ENCODE measurements at regions not wholly inside any gene's neighbourhood (a gene's known extent, or its start where the extent isn't known, plus 50 kb on each side); places are given as distances from the start of the nearest gene placed in this dataset.

DNA sequence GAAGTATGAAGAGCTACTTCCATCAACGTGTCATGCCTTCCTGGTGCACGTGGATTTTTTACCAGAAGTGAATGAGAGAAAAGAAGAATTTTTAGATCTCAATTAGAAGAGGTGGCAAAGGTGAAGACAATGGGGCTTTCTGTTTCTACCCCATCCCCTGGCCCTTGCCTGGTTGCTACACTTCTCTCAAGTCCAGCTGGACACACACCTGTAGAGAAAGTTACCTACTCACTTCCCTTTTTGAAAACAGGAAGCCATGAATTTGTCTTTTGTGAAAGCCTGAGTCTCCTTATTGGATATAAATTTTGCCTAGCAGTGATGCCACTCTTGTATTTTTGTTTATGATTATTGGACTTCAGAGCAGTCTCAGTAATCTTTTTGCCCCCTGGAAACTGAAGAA is 142.9 kb upstream of the AKR1E2 start:
- WGBS (ENCODE audit: insufficient coverage), result no CpG with 5 or more reads among the region's 2 CpGs

DNA sequence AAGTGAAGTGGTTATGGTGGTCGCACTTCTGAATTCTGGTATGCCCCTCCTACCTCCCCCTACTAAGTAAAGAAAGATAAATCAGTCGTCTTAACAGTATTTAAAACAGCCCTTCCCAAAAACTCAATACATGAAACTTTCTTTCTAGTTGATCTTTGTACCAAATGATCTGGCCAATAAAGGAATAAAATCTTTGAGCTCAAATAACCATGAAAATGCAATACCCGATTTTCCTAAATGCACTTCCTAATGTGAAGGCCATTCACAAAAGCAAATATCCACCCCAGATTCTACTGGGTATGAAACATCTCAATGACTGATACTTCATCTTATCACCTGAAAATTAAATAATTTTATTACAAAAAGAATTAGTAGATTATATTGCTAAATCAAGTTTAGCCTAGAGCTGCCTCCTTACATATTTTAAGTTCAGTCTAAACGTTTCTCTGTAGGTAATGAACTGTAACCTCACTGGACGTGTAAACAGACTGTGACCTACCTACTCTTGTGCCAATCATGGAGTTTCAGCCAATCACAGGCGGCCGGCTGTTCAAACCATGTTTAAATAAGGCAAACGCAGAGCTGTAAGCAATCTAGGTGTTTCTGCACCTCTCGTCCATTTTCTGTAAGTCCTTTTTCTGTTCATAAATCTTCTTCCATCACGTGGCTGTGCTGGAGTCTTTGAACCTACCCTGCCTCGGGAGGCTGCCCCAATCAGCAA is 146.9 kb upstream of the AKR1E2 start:
- no peak overlapping the region for H3K27ac ChIP-seq (ENCODE audit: low read length)
- no peak for DNase-seq
- H3K4me3 ChIP-seq (ENCODE audit: low read length), result no peak overlapping the region
- WGBS (ENCODE audit: insufficient coverage), result 92% methylated on average over 6 of the region's 11 CpGs
- no peaks in the 10 kb centered on the region for H3K27me3 ChIP-seq (ENCODE audit: control insufficient read depth, insufficient read depth, low read length)
- H3K9me3 ChIP-seq (replicated peaks; ENCODE audit: control insufficient read depth, low read depth, low read length), result no peaks in the 10 kb centered on the region
- no peaks in the 10 kb centered on the region for H3K36me3 ChIP-seq (ENCODE audit: control insufficient read depth, insufficient read depth, low read length)
- no peaks in the 10 kb centered on the region for H3K4me1 ChIP-seq (ENCODE audit: control insufficient read depth, insufficient read depth, low read length)

More for the DNA sequence above, 142.9 kb upstream of the AKR1E2 start:
- H3K4me3 ChIP-seq (ENCODE audit: low read length), result no peak overlapping the region
- H3K4me1 ChIP-seq (ENCODE audit: control insufficient read depth, insufficient read depth, low read length), result peaks cover 6% of the 10 kb centered on the region
- H3K27ac ChIP-seq (ENCODE audit: low read length), result no peak overlapping the region
- DNase-seq, result no peak
- no peaks in the 10 kb centered on the region for H3K27me3 ChIP-seq (ENCODE audit: control insufficient read depth, insufficient read depth, low read length)
- H3K36me3 ChIP-seq (ENCODE audit: control insufficient read depth, insufficient read depth, low read length), result no peaks in the 10 kb centered on the region
- H3K9me3 ChIP-seq (replicated peaks; ENCODE audit: control insufficient read depth, low read depth, low read length), result no peaks in the 10 kb centered on the region

DNA sequence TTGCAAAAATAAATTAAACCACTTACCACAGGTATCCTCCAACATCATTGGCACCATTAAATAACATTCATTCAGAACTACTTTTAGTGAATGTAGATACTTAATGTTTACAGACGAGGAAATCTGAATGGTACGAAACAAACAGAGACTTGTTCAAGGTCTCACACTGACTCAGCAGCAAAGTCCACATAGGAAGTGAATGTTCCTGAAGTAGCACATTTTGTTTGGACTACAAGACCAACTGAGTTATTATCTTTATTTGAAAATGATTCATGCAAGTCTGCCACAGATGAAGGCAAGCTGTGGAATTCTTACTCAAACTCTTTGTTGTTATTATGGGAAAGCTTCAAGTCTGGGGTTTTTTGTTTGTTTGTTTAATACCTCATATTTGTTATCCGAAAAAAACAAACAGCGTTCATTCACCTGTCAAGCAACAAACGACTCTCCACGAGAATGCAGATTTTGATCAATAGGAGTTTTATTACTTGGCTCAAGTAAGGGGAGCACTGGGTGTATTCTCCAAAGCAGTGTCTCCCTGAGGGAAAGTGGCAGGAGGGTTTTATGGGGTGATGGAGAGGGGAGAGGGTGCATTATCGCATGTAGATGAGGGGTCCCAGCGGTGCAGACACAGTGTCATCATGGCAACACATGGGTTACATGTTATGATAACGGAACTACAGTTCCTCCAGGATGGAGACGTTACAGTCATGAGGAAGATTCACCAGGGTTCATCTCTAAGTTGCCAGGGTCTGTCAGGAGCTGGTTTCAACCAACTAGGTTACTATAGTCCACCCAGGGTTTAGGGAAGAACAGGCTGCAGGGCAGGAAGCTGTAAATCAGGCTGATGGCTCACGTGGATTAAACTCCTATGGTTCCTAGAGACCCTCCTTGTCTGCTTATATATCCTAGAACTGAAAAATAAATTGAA is 147.7 kb upstream of the AKR1E2 start:
- 93% methylated on average over 4 of the region's 11 CpGs for WGBS (ENCODE audit: insufficient coverage)
- Histone ChIP-seq H3K27me3 (ENCODE audit: control insufficient read depth, insufficient read depth, low read length) (no peaks in the 10 kb centered on the region), H3K4me3 (ENCODE audit: low read length) (no peak overlapping the region), H3K27ac (ENCODE audit: low read length) (no peak overlapping the region), H3K9me3 (replicated peaks; ENCODE audit: control insufficient read depth, low read depth, low read length) (no peaks in the 10 kb centered on the region), H3K36me3 (ENCODE audit: control insufficient read depth, insufficient read depth, low read length) (no peaks in the 10 kb centered on the region), H3K4me1 (ENCODE audit: control insufficient read depth, insufficient read depth, low read length) (no peaks in the 10 kb centered on the region)
- no peak for DNase-seq

DNA sequence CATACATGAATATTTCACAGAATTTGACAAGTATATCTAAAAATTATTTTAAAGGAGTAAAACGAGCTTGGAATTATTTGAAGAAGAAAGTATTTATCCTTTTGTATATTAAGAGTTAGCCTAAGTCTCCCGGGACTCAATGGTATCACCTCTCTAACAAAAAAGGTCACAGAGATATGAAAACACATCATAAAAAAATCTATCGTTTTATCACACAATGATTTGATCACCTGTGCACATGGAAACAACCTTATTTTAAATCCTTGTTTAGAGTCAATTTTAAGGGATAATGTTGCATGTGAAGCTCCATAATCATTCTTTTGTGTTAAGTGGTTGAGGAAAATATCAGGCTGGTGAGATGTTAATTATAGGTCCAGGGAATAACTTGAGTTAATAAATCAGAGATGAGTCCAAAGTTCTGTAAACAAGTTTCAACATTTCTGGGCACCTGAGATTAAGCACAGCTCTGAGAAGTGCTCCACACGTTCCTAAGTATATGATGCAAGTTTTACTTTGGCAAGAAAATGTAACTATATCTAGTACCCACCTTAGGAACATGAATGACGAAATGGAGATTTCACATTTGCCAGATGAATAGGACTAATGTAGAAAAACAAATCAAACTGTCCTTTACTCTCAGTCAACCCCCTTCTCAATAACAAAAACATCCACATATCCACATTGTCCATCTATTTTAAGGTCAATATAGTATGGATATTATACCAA is 148.5 kb upstream of the AKR1E2 start:
- WGBS (ENCODE audit: insufficient coverage), result 60% methylated on average over 1 of the region's 5 CpGs
- no peak overlapping the region for H3K27ac ChIP-seq (ENCODE audit: low read length)
- no peaks in the 10 kb centered on the region for H3K27me3 ChIP-seq (ENCODE audit: control insufficient read depth, insufficient read depth, low read length)

DNA sequence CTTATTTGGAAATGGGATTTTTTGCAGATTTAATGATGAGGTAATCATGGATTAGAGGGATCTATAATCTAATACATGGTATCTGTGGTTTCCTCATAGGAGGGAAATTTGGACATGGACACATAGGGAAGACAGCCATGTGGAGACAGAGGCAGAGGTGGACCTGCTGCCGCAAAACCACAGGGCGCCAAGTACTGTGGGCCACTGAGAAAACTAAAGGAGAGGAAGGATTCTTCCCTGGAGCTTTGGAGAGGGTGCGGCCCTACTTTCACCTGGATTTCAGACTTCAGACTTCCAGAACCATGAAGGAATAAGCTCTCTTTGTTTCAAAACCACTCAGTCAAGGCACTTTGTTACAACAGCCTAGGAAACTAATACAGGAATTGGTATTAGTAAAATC is 149.4 kb upstream of the AKR1E2 start:
- Histone ChIP-seq H3K27ac (ENCODE audit: low read length) (no peak overlapping the region), H3K4me3 (ENCODE audit: low read length) (no peak overlapping the region), H3K36me3 (ENCODE audit: control insufficient read depth, insufficient read depth, low read length) (no peaks in the 10 kb centered on the region), H3K9me3 (replicated peaks; ENCODE audit: control insufficient read depth, low read depth, low read length) (no peaks in the 10 kb centered on the region), H3K27me3 (ENCODE audit: control insufficient read depth, insufficient read depth, low read length) (no peaks in the 10 kb centered on the region), H3K4me1 (ENCODE audit: control insufficient read depth, insufficient read depth, low read length) (no peaks in the 10 kb centered on the region)
- no peak for DNase-seq
- 100% methylated on average over 2 of the region's 3 CpGs for WGBS (ENCODE audit: insufficient coverage)

More for the DNA sequence above, 148.5 kb upstream of the AKR1E2 start:
- Histone ChIP-seq H3K36me3 (ENCODE audit: control insufficient read depth, insufficient read depth, low read length) (no peaks in the 10 kb centered on the region), H3K9me3 (replicated peaks; ENCODE audit: control insufficient read depth, low read depth, low read length) (no peaks in the 10 kb centered on the region), H3K4me1 (ENCODE audit: control insufficient read depth, insufficient read depth, low read length) (no peaks in the 10 kb centered on the region), H3K4me3 (ENCODE audit: low read length) (no peak overlapping the region)
- DNase-seq, result no peak

DNA sequence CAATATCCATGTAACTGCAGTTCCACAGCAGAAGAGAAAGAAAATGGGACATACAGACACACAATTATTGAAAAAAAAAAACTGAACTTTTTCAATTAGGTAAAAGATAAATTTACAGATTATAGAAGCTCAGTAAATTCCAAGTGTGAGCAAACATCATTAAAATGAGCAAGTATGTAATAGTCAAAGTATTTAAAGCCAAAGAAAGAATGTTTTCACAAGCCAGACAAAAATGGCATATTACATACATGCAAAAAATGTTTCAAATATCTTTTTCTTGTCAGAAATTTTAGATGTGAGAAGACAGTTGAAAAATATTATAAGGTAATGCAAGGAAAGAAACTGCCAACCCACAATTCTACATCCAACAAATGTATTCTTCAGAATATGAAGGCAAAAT is 150.2 kb upstream of the AKR1E2 start:
- Histone ChIP-seq H3K36me3 (ENCODE audit: control insufficient read depth, insufficient read depth, low read length) (no peaks in the 10 kb centered on the region), H3K27me3 (ENCODE audit: control insufficient read depth, insufficient read depth, low read length) (no peaks in the 10 kb centered on the region), H3K4me1 (ENCODE audit: control insufficient read depth, insufficient read depth, low read length) (peaks cover 2% of the 10 kb centered on the region), H3K27ac (ENCODE audit: low read length) (no peak overlapping the region), H3K4me3 (ENCODE audit: low read length) (no peak overlapping the region), H3K9me3 (replicated peaks; ENCODE audit: control insufficient read depth, low read depth, low read length) (no peaks in the 10 kb centered on the region)
- DNase-seq, result no peak

DNA sequence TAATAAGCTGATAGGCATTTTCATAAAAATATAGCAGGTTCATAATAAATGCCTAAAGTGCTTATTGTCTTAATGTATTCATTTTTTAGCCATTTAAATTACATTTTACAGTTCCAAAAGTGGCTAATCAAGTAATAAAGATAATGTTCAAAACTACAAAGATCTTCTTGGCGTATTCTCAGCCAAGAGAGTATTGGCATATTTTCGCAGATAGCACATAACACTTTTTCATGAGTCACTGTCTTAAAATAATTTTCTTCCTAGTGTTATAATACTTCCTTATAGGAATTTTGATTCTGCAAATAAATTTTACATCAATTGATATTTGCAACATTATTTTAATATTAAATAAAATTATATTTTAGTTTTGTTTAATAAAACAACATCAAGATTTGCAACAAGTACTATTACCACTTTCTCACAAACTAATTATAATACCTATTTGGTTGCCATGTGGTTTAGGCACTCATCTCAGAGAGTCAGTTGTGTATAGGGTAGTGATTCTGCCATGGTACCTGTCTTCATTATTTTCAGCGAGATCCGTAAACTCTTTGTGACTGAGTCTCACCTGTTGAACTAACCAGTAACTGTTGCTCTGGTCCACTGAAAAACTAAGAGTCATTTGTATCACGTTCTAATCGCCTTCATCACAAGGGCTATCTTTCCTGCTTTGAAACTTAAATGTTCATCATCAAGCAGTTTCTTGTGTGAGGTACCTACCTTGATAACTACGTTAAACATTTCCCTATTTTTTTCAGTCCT is 152.5 kb upstream of the AKR1E2 start:
- DNase-seq, result no peak
- Histone ChIP-seq H3K9me3 (replicated peaks; ENCODE audit: control insufficient read depth, low read depth, low read length) (peaks cover 2% of the 10 kb centered on the region), H3K4me1 (ENCODE audit: control insufficient read depth, insufficient read depth, low read length) (peaks cover 2% of the 10 kb centered on the region), H3K27me3 (ENCODE audit: control insufficient read depth, insufficient read depth, low read length) (no peaks in the 10 kb centered on the region), H3K4me3 (ENCODE audit: low read length) (no peak overlapping the region), H3K27ac (ENCODE audit: low read length) (no peak overlapping the region), H3K36me3 (ENCODE audit: control insufficient read depth, insufficient read depth, low read length) (no peaks in the 10 kb centered on the region)
- WGBS (ENCODE audit: insufficient coverage), result 96% methylated on average over 4 of the region's 7 CpGs

DNA sequence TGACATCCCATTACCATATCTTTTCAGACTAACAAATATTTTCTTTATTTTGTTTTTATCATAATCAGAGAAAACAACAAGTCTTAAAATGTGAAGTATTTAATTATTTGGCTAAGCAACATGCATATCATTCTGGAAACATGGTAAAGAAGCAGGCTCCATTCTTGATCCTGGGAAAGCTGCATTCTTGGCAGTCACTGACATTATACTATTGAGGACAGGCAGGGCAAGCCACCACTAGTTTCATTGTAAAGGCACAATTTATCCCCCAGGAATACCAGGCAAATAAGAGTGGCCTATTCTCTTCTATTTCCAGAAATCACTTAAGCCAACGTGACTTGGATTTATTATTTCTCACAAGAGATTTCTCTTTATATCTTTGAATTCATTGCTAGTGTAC is 153.8 kb upstream of the AKR1E2 start:
- Histone ChIP-seq H3K27ac (ENCODE audit: low read length) (no peak overlapping the region), H3K9me3 (replicated peaks; ENCODE audit: control insufficient read depth, low read depth, low read length) (peaks cover 2% of the 10 kb centered on the region), H3K36me3 (ENCODE audit: control insufficient read depth, insufficient read depth, low read length) (no peaks in the 10 kb centered on the region), H3K27me3 (ENCODE audit: control insufficient read depth, insufficient read depth, low read length) (no peaks in the 10 kb centered on the region), H3K4me1 (ENCODE audit: control insufficient read depth, insufficient read depth, low read length) (peaks cover 2% of the 10 kb centered on the region), H3K4me3 (ENCODE audit: low read length) (no peak overlapping the region)
- no CpG with 5 or more reads among the region's 1 CpG for WGBS (ENCODE audit: insufficient coverage)
- DNase-seq, result no peak

DNA sequence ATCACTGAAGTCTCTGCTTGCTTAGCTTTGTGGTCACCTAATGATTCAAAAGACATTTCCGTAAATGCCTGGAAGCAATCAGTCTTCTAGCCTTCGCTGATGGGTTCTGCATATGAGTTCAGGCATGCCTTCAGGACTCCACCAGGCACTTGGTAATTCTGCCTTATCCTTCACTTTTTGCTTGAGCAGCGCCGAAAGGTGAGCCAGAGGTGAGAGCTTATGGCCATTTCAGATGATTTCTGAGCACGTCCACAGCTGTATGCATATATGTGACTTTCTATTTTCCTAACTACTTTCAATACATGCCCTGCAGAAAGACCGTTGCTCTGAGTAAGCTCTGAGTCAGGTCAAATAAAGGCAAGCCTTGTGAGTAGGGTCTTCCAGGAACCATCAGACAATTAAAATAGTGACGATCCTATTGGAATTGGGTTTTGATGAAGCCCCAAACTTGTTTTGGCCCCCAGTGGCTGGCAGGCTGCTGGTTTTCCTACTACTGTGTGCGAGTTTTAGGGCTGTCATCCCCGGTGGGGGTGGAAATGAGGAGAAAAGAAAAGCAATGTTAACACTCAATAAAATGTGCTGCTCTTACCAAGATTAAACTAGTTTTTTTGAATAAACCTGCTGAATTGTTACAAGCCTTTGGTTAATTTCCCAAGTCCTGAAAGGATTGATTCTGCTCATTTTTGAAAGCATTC is 154.4 kb upstream of the AKR1E2 start:
- H3K4me3 ChIP-seq (ENCODE audit: low read length), result no peak overlapping the region

More for the DNA sequence above, 154.4 kb upstream of the AKR1E2 start:
- no peaks in the 10 kb centered on the region for H3K27me3 ChIP-seq (ENCODE audit: control insufficient read depth, insufficient read depth, low read length)
- 52% methylated on average over 3 of the region's 9 CpGs for WGBS (ENCODE audit: insufficient coverage)
- H3K27ac ChIP-seq (ENCODE audit: low read length), result no peak overlapping the region
- DNase-seq, result no peak
- peaks cover 2% of the 10 kb centered on the region for H3K9me3 ChIP-seq (replicated peaks; ENCODE audit: control insufficient read depth, low read depth, low read length)
- H3K4me1 ChIP-seq (ENCODE audit: control insufficient read depth, insufficient read depth, low read length), result peaks cover 2% of the 10 kb centered on the region
- H3K36me3 ChIP-seq (ENCODE audit: control insufficient read depth, insufficient read depth, low read length), result no peaks in the 10 kb centered on the region
